ENCODE measurements at regions not wholly inside any gene's neighbourhood (a gene's known extent, or its start where the extent isn't known, plus 50 kb on each side); places are given as distances from the start of the nearest gene placed in this dataset.
A peak's percentile ranks its signal among the peaks of the same experiment; 100 is the strongest.
"Not testable (repeated sequence)": the region's sequence is repeated elsewhere in the genome, so short reads cannot be mapped to it uniquely, and the experiment has no call there.

GRCh38 chr10:34957531-34957930, 132.6 kb downstream of the CUL2 start:
- Mint-ChIP-seq H3K4me3 (ENCODE audit: unreplicated experiment) (no peak overlapping the region), H3K36me3 (ENCODE audit: low read depth) (no peaks in the 10 kb centered on the region), H3K9me3 (ENCODE audit: low read depth) (no peaks in the 10 kb centered on the region), H3K27me3 (ENCODE audit: low read depth) (no peaks in the 10 kb centered on the region), H3K27ac (ENCODE audit: unreplicated experiment) (no peak overlapping the region), H3K4me1 (ENCODE audit: low read depth) (peaks cover 8% of the 10 kb centered on the region)
- no peak for DNase-seq (ENCODE audit: low spot score)
- no peak for TF ChIP-seq CTCF (IDR thresholded peaks at IDR 0.05)

- Mint-ChIP-seq H3K27me3 (ENCODE audit: low read depth) (no peaks in the 10 kb centered on the region), H3K27ac (ENCODE audit: unreplicated experiment) (no peak overlapping the region), H3K4me1 (ENCODE audit: low read depth) (peaks cover 8% of the 10 kb centered on the region), H3K9me3 (ENCODE audit: low read depth) (no peaks in the 10 kb centered on the region), H3K36me3 (ENCODE audit: low read depth) (no peaks in the 10 kb centered on the region), H3K4me3 (ENCODE audit: unreplicated experiment) (no peak overlapping the region)
- TF ChIP-seq CTCF (IDR thresholded peaks at IDR 0.05) = no peak
- no peak for DNase-seq (ENCODE audit: low spot score)
These were observed 133.4 kb downstream of the CUL2 start for GRCh38 chr10:34956756-34957155.

GRCh38 chr10:34955391-34955790, 134.8 kb downstream of the CUL2 start:
- no peak overlapping the region for H3K27ac Mint-ChIP-seq (ENCODE audit: unreplicated experiment)
- H3K4me1 Mint-ChIP-seq (ENCODE audit: low read depth) = peaks cover 8% of the 10 kb centered on the region
- no peak overlapping the region for H3K4me3 Mint-ChIP-seq (ENCODE audit: unreplicated experiment)
- no peak for TF ChIP-seq CTCF (IDR thresholded peaks at IDR 0.05)
- DNase-seq (ENCODE audit: low spot score) = no peak
- no peaks in the 10 kb centered on the region for H3K27me3 Mint-ChIP-seq (ENCODE audit: low read depth)
- no peaks in the 10 kb centered on the region for H3K36me3 Mint-ChIP-seq (ENCODE audit: low read depth)
- no peaks in the 10 kb centered on the region for H3K9me3 Mint-ChIP-seq (ENCODE audit: low read depth)

GRCh38 chr10:34954142-34954541, 136.0 kb downstream of the CUL2 start:
- no peaks in the 10 kb centered on the region for H3K9me3 Mint-ChIP-seq (ENCODE audit: low read depth)
- H3K36me3 Mint-ChIP-seq (ENCODE audit: low read depth) = no peaks in the 10 kb centered on the region
- H3K4me3 Mint-ChIP-seq (ENCODE audit: unreplicated experiment) = no peak overlapping the region
- H3K27me3 Mint-ChIP-seq (ENCODE audit: low read depth) = no peaks in the 10 kb centered on the region
- H3K4me1 Mint-ChIP-seq (ENCODE audit: low read depth) = peaks cover 5% of the 10 kb centered on the region
- no peak for TF ChIP-seq CTCF (IDR thresholded peaks at IDR 0.05)
- DNase-seq (ENCODE audit: low spot score) = no peak
- no peak overlapping the region for H3K27ac Mint-ChIP-seq (ENCODE audit: unreplicated experiment)

GRCh38 chr10:34951263-34951887, 136.3 kb upstream of the PARD3 start:
- H3K27me3 Mint-ChIP-seq (ENCODE audit: low read depth); H3K27ac Mint-ChIP-seq (ENCODE audit: unreplicated experiment); H3K9me3 Mint-ChIP-seq (ENCODE audit: low read depth); H3K4me3 Mint-ChIP-seq (ENCODE audit: unreplicated experiment); H3K4me1 Mint-ChIP-seq (ENCODE audit: low read depth); DNase-seq (ENCODE audit: low spot score); H3K36me3 Mint-ChIP-seq (ENCODE audit: low read depth): not testable (repeated sequence)

- not testable (repeated sequence) for H3K27ac Mint-ChIP-seq (ENCODE audit: unreplicated experiment); H3K4me3 Mint-ChIP-seq (ENCODE audit: unreplicated experiment); H3K36me3 Mint-ChIP-seq (ENCODE audit: low read depth); H3K4me1 Mint-ChIP-seq (ENCODE audit: low read depth); H3K9me3 Mint-ChIP-seq (ENCODE audit: low read depth); H3K27me3 Mint-ChIP-seq (ENCODE audit: low read depth)
- peak; percentile 0 for DNase-seq (ENCODE audit: low spot score)
These were observed 130.9 kb upstream of the PARD3 start for GRCh38 chr10:34945951-34946522.
